C4-2B (cell line): ENCODE measurements at regions not wholly inside any gene's neighbourhood (a gene's known extent, or its start where the extent isn't known, plus 50 kb on each side); places are given as distances from the start of the nearest gene placed in this dataset.

ENCODE experiments used
- ZFX ChIP-seq: fragments of 450-650 bp; IDR thresholded peaks from 2 replicates; pipeline ENCODE4 v1.6.1; 2017
- TF ChIP-seq, protein P1 (sequence below): fragments of 450-650 bp; conservative IDR thresholded peaks from 2 replicates; pipeline ENCODE4 v1.5.1; 2017; ENCODE audit warnings: mild to moderate bottlenecking

DNA sequence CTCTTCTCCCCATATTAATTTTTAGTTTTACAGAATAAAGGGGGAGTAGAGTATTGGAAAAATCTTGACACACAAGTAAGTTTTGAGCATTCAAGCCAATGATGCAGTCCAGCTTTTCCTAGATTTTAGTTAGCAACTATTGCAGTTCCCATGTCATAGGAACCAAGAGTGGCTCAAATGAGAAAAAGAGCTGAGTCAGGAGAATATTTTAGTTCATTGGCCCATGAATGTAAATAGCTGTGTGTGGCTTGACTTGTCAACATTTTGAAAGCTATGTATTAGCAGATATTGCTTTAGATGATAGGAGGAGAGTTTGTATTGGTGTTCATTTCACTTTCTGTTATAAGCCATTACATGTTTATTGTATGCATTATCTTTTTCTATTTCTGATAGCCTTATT lies 853.7 kb downstream of the PLOD2 start:
- TF ChIP-seq, protein P1, sequence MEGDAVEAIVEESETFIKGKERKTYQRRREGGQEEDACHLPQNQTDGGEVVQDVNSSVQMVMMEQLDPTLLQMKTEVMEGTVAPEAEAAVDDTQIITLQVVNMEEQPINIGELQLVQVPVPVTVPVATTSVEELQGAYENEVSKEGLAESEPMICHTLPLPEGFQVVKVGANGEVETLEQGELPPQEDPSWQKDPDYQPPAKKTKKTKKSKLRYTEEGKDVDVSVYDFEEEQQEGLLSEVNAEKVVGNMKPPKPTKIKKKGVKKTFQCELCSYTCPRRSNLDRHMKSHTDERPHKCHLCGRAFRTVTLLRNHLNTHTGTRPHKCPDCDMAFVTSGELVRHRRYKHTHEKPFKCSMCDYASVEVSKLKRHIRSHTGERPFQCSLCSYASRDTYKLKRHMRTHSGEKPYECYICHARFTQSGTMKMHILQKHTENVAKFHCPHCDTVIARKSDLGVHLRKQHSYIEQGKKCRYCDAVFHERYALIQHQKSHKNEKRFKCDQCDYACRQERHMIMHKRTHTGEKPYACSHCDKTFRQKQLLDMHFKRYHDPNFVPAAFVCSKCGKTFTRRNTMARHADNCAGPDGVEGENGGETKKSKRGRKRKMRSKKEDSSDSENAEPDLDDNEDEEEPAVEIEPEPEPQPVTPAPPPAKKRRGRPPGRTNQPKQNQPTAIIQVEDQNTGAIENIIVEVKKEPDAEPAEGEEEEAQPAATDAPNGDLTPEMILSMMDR: no peak
- TF ChIP-seq ZFX: no peak
